Fibroblast of lung (primary cell): ENCODE measurements at regions not wholly inside any gene's neighbourhood (a gene's known extent, or its start where the extent isn't known, plus 50 kb on each side); places are given as distances from the start of the nearest gene placed in this dataset.

Experiments used
- CTCF ChIP-seq, 2 donors: IDR thresholded peaks in 1 of 2; conservative IDR thresholded peaks in 1 of 2; 1 replicate in 1 of 2; 2 replicates in 1 of 2; pipeline ENCODE4 v1.5.1; 2011 to 2012; ENCODE audit warnings: low read length in 2 of 2, control low read depth in 1 of 2, inconsistent platforms in 1 of 2, low read depth in 1 of 2, mild to moderate bottlenecking in 1 of 2
- EZH2 ChIP-seq: IDR thresholded peaks from 2 replicates; pipeline ENCODE4 v1.5.1; 2012; ENCODE audit warnings: low read length, control low read depth, mild to moderate bottlenecking; ENCODE audit errors: missing control alignments

DNA sequence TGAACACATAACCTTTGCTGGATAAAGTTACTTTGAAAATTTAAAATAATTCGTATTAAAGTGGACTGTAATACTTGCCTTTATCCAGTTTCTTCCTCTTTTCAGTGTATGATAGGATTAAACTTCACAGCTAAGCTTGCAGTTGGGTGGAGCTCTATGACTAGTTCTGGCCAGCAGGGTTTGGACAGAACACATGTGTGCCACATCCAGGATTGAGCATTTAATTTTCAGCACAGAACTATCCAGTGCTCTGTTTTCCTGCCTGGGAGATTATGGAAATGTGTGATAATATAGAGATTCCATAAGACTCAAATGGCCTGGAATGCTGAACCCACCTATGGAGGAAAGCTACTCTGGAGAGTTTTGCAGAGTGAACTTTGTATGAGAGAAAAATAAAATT is 200.2 kb downstream of the OSR1 start:
- TF ChIP-seq CTCF (conservative IDR thresholded peaks at IDR 0.05 in 1 of 2, IDR thresholded peaks at IDR 0.05 in 1 of 2; ENCODE audit: low read depth in 1 of 2, low read length in 2 of 2) (peak; percentile 13 to 15), EZH2 (no peak)
